ENCODE measurements at regions not wholly inside any gene's neighbourhood (a gene's known extent, or its start where the extent isn't known, plus 50 kb on each side); places are given as distances from the start of the nearest gene placed in this dataset.

DNA sequence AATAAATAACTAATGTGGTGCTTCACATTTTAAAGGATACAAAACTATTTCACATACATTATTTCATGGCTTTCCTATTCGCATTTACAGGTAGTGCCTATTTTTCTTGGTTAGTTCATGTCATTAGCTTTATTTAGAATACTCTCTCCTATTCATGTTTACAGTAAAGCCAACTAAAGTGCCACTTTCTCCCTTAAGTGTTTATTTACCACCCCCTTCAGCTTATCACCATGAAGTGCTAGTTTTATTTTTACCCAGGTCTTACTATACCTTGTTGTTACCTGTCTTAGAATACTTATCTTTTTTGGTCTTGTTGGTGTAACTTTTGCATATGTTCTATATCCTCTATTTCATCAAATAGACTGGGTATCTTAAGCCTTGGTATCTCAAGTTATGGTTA lies 715.2 kb upstream of the TENM4 start:
- no peak overlapping the region for H2AFZ ChIP-seq (ENCODE audit: low read depth, low read length)
- no peak overlapping the region for H3K9ac ChIP-seq (replicated peaks; ENCODE audit: extremely low read depth, insufficient read depth, low read length)
- ChIA-PET POLR2A (no interaction called here), CTCF (interaction anchor here (1.2 to 2.2 kb wide), 3 partner anchors 185 to 1510 kb away, joined by 3 to 12 read pairs (median 3); no protein-coding TSS in a partner anchor)
- H3K4me1 ChIP-seq (ENCODE audit: control insufficient read depth, extremely low read depth, insufficient read depth, low read length) = no peaks in the 10 kb centered on the region
- TF ChIP-seq POLR2AphosphoS5 (IDR thresholded peaks at IDR 0.05; ENCODE audit: insufficient read depth, low read depth, low read length) (no peak), EZH2 (IDR thresholded peaks at IDR 0.05; ENCODE audit: borderline replicate concordance, low read depth, low read length, severe bottlenecking) (no peak)
- no peak overlapping the region for H3K4me2 ChIP-seq (ENCODE audit: insufficient read depth, low read length)
- no peak overlapping the region for H3K27ac ChIP-seq (ENCODE audit: insufficient read depth, low read depth, low read length)
- no peaks in the 10 kb centered on the region for H3K9me3 ChIP-seq (replicated peaks; ENCODE audit: control insufficient read depth, insufficient read depth, low read length)
- intact Hi-C loops (cut with micrococcal nuclease) = no loop called here
- dilution Hi-C loops (cut with MboI; ENCODE audit: extremely low pct_ligation_motif_present, low sequenced_read_pairs) = no loop called here
- H3K79me2 ChIP-seq (ENCODE audit: control insufficient read depth, insufficient read depth, low read length) = no peaks in the 10 kb centered on the region
- no TSS peak for BruUV-seq (replicated peaks)
- H3K27me3 ChIP-seq (ENCODE audit: control insufficient read depth in 2 of 2, insufficient read depth in 2 of 2, low read length in 2 of 2) = no peaks in the 10 kb centered on the region
- FAIRE-seq (no peak), DNase-seq (ENCODE audit: low read depth, low spot score) (no peak)
- no peaks in the 10 kb centered on the region for H4K20me1 ChIP-seq (replicated peaks; ENCODE audit: control insufficient read depth, extremely low read depth, insufficient read depth, low read length)
- no peaks in the 10 kb centered on the region for H3K36me3 ChIP-seq (ENCODE audit: control insufficient read depth in 2 of 2, extremely low read depth in 1 of 2, insufficient read depth in 2 of 2, low read length in 2 of 2)
- H3K9me1 ChIP-seq (replicated peaks; ENCODE audit: control insufficient read depth, extremely low read depth, insufficient read depth, low read length) = no peaks in the 10 kb centered on the region
- H3K4me3 ChIP-seq (replicated peaks in 1 of 3; ENCODE audit: insufficient read depth in 1 of 3, low read depth in 1 of 3, low read length in 3 of 3) = no peak overlapping the region

DNA sequence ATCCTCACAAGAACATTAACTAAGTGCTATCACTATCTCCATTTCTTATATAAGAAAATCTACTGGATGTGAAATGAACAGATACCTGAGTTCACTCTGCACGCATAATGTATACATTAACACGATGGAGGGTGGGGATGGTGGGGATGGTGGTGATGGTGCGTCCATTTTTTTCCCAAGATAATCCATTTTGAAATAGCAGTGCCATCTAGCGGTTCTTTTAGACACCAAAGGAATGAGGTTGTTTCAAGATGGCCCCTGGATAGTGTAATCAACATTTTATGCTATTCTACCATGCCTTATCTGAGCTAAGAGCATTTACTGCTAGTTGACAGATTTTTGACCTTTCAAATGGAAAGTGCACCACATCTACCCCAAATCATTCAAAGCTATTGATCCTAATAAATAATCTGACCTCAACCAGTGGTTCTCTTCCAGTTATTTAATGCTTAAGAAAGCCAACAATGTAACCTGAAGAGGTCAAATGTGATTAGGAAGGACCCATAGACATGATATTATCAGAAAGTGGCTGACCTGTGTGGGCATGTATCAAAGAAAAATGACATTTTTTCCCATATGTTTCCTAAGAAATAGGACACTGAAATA lies 714.7 kb upstream of the TENM4 start:
- TF ChIP-seq POLR2AphosphoS5 (IDR thresholded peaks at IDR 0.05; ENCODE audit: insufficient read depth, low read depth, low read length) (no peak), GATA2 (IDR thresholded peaks at IDR 0.05; ENCODE audit: insufficient read depth, insufficient read length, low read depth, low read length) (no peak), FOS (IDR thresholded peaks at IDR 0.05; ENCODE audit: borderline replicate concordance, insufficient read depth, low read length) (no peak), JUN (IDR thresholded peaks at IDR 0.05; ENCODE audit: borderline replicate concordance, insufficient read depth, insufficient read length, low read depth) (no peak)
- TF ChIP-seq, protein P1, sequence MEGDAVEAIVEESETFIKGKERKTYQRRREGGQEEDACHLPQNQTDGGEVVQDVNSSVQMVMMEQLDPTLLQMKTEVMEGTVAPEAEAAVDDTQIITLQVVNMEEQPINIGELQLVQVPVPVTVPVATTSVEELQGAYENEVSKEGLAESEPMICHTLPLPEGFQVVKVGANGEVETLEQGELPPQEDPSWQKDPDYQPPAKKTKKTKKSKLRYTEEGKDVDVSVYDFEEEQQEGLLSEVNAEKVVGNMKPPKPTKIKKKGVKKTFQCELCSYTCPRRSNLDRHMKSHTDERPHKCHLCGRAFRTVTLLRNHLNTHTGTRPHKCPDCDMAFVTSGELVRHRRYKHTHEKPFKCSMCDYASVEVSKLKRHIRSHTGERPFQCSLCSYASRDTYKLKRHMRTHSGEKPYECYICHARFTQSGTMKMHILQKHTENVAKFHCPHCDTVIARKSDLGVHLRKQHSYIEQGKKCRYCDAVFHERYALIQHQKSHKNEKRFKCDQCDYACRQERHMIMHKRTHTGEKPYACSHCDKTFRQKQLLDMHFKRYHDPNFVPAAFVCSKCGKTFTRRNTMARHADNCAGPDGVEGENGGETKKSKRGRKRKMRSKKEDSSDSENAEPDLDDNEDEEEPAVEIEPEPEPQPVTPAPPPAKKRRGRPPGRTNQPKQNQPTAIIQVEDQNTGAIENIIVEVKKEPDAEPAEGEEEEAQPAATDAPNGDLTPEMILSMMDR (IDR thresholded peaks at IDR 0.05; ENCODE audit: extremely low read depth in 1 of 2, insufficient read depth in 1 of 2, low read depth in 1 of 2, low read length in 2 of 2) = peak; percentile 15 to 28
- no TSS peak for BruUV-seq (replicated peaks)
- CTCF ChIA-PET = interaction anchor here (1.2 to 2.2 kb wide), 3 partner anchors 186 to 1510 kb away, joined by 3 to 12 read pairs (median 3); no protein-coding TSS in a partner anchor
- peak; percentile 9 for DNase-seq (ENCODE audit: low read depth, low spot score)
- no peak overlapping the region for H3K4me2 ChIP-seq (ENCODE audit: insufficient read depth, low read length)
- intact Hi-C loops (cut with micrococcal nuclease) (loop anchor here (1.0 kb wide), 1 partner anchor 852 kb away; no protein-coding TSS in a partner anchor), dilution Hi-C loops (cut with MboI; ENCODE audit: extremely low pct_ligation_motif_present, low sequenced_read_pairs) (no loop called here)
- H3K27me3 ChIP-seq (ENCODE audit: control insufficient read depth in 2 of 2, insufficient read depth in 2 of 2, low read length in 2 of 2) = no peaks in the 10 kb centered on the region
- H3K4me3 ChIP-seq (replicated peaks in 1 of 3; ENCODE audit: insufficient read depth in 1 of 3, low read depth in 1 of 3, low read length in 3 of 3) = no peak overlapping the region
- H3K4me1 ChIP-seq (ENCODE audit: control insufficient read depth, extremely low read depth, insufficient read depth, low read length) = no peaks in the 10 kb centered on the region
- H3K27ac ChIP-seq (ENCODE audit: insufficient read depth, low read depth, low read length) = no peak overlapping the region
- H2AFZ ChIP-seq (ENCODE audit: low read depth, low read length) = no peak overlapping the region
- H3K9ac ChIP-seq (replicated peaks; ENCODE audit: extremely low read depth, insufficient read depth, low read length) = no peak overlapping the region
- POLR2A ChIA-PET = no interaction called here
- no peaks in the 10 kb centered on the region for H4K20me1 ChIP-seq (replicated peaks; ENCODE audit: control insufficient read depth, extremely low read depth, insufficient read depth, low read length)
- H3K9me3 ChIP-seq (replicated peaks; ENCODE audit: control insufficient read depth, insufficient read depth, low read length) = no peaks in the 10 kb centered on the region
- H3K36me3 ChIP-seq (ENCODE audit: control insufficient read depth in 2 of 2, extremely low read depth in 1 of 2, insufficient read depth in 2 of 2, low read length in 2 of 2) = no peaks in the 10 kb centered on the region
- no peaks in the 10 kb centered on the region for H3K79me2 ChIP-seq (ENCODE audit: control insufficient read depth, insufficient read depth, low read length)
- peak; percentile 50 for FAIRE-seq
- H3K9me1 ChIP-seq (replicated peaks; ENCODE audit: control insufficient read depth, extremely low read depth, insufficient read depth, low read length) = no peaks in the 10 kb centered on the region
